Sigmoid colon (tissue), 6 donors: ENCODE measurements at regions not wholly inside any gene's neighbourhood (a gene's known extent, or its start where the extent isn't known, plus 50 kb on each side); places are given as distances from the start of the nearest gene placed in this dataset.

Experiments
- DNase-seq: peaks from one replicate; pipeline ENCODE4 v3.0.0-alpha.2; 2019
- H3K27ac ChIP-seq, 4 donors: fragments of 200-600 bp; sonication (generic); one replicate each; pipeline ENCODE4 v1.5.1; 2016 to 2019; ENCODE audit warnings: mild to moderate bottlenecking in 1 of 4
- H3K27me3 ChIP-seq, 3 donors: fragments of 200-600 bp; sonication (generic); one replicate each; pipeline ENCODE4 v1.5.1; 2019; ENCODE audit warnings: mild to moderate bottlenecking in 1 of 3
- H3K36me3 ChIP-seq, 4 donors: fragments of 200-600 bp; sonication (generic); one replicate each; pipeline ENCODE4 v1.5.1; 2016 to 2019
- H3K4me1 ChIP-seq, 4 donors: fragments of 200-600 bp; sonication (generic); one replicate each; pipeline ENCODE4 v1.5.1; 2017 to 2019
- H3K4me3 ChIP-seq, 4 donors: fragments of 200-600 bp; sonication (generic); one replicate each; pipeline ENCODE4 v1.5.1; 2017 to 2019; ENCODE audit warnings: mild to moderate bottlenecking in 2 of 4, moderate library complexity in 1 of 4
- H3K9me3 ChIP-seq, 4 donors: fragments of 200-600 bp in 3 of 4; sonication (generic) in 3 of 4; one replicate each; pipeline versions ENCODE4 v1.5.1 to v1.6.1; 2013 to 2019
- CTCF ChIP-seq, 4 experiments: fragments of 450-650 bp in 3 of 4; fragments of 200-600 bp in 1 of 4; IDR thresholded peaks; one replicate each; pipeline ENCODE4 v1.5.1; 2016 to 2019; ENCODE audit warnings: antibody characterized with exemption in 4 of 4, mild to moderate bottlenecking in 3 of 4, moderate library complexity in 2 of 4
- EP300 ChIP-seq, 4 donors: sonication (generic); formaldehyde crosslinking; IDR thresholded peaks; one replicate each; pipeline ENCODE4 v1.6.1; 2017; ENCODE audit warnings: antibody characterized with exemption in 4 of 4
- POLR2A ChIP-seq, 2 donors: fragments of 450-650 bp; IDR thresholded peaks; one replicate each; pipeline ENCODE4 v1.6.1; 2016; ENCODE audit warnings: antibody characterized with exemption in 2 of 2, mild to moderate bottlenecking in 2 of 2, moderate library complexity in 2 of 2
- POLR2AphosphoS5 ChIP-seq, 4 donors: sonication (generic); formaldehyde crosslinking; IDR thresholded peaks; one replicate each; pipeline ENCODE4 v1.6.1; 2017; ENCODE audit warnings: antibody characterized with exemption in 4 of 4
- WGBS, 2 donors: extraction: QIAGEN DNeasy Blood & Tissue Kit; methylation state at CpG; one replicate each; pipeline ENCODE4 v1.1.7; 2013; 5-methylcytosine and 5-hydroxymethylcytosine counted together
- intact Hi-C: fragments of 100-400 bp; cut with DNase I; formaldehyde crosslinking; loops from one replicate; pipeline ENCODE4 v1.15.1; 2023
- donor health status: healthy with polysubstance abuse.
- donor health status: healthy.

- no peak for TF ChIP-seq POLR2AphosphoS5 (IDR thresholded peaks at IDR 0.05)
- TF ChIP-seq EP300 (IDR thresholded peaks at IDR 0.05) = no peak
- no peak for TF ChIP-seq CTCF (IDR thresholded peaks at IDR 0.05)
- no peak for TF ChIP-seq POLR2A (IDR thresholded peaks at IDR 0.05)
- Histone ChIP-seq H3K27ac (no peak overlapping the region), H3K27me3 (no peaks in the 10 kb centered on the region), H3K4me3 (no peak overlapping the region), H3K9me3 (no peaks in the 10 kb centered on the region), H3K36me3 (no peaks in the 10 kb centered on the region), H3K4me1 (no peaks in the 10 kb centered on the region)
- DNase-seq = no peak
- intact Hi-C loops = no loop called here
- 18 to 57% methylated on average over 1 of the region's 1 CpG for WGBS, 2 donors
Measured at GRCh38 chr7:115099906-115100305, 178.0 kb downstream of the MDFIC start.

GRCh38 chr7:115097175-115097671 is 175.3 kb downstream of the MDFIC start:
- H3K9me3 ChIP-seq = no peaks in the 10 kb centered on the region
- intact Hi-C loops = no loop called here
- H3K36me3 ChIP-seq = no peaks in the 10 kb centered on the region
- DNase-seq = no peak
- WGBS, 2 donors = 76 to 82% methylated on average over 3 of the region's 3 CpGs
- no peaks in the 10 kb centered on the region for H3K27me3 ChIP-seq
- TF ChIP-seq POLR2AphosphoS5 (IDR thresholded peaks at IDR 0.05) (no peak), POLR2A (IDR thresholded peaks at IDR 0.05) (no peak), CTCF (IDR thresholded peaks at IDR 0.05) (no peak), EP300 (IDR thresholded peaks at IDR 0.05) (no peak)
- H3K4me1 ChIP-seq = no peaks in the 10 kb centered on the region
- no peak overlapping the region for H3K4me3 ChIP-seq
- no peak overlapping the region for H3K27ac ChIP-seq

GRCh38 chr7:115096262-115096661 is 174.4 kb downstream of the MDFIC start:
- Histone ChIP-seq H3K27me3 (no peaks in the 10 kb centered on the region), H3K4me1 (no peaks in the 10 kb centered on the region), H3K27ac (no peak overlapping the region), H3K9me3 (no peaks in the 10 kb centered on the region), H3K4me3 (no peak overlapping the region), H3K36me3 (no peaks in the 10 kb centered on the region)
- intact Hi-C loops = no loop called here
- WGBS, 2 donors = 94 to 96% methylated on average over 1 of the region's 1 CpG
- TF ChIP-seq EP300 (IDR thresholded peaks at IDR 0.05) (no peak), POLR2A (IDR thresholded peaks at IDR 0.05) (no peak), CTCF (IDR thresholded peaks at IDR 0.05) (no peak), POLR2AphosphoS5 (IDR thresholded peaks at IDR 0.05) (no peak)
- DNase-seq = no peak

- WGBS, 2 donors = 93 to 96% methylated on average over 4 of the region's 4 CpGs
- Histone ChIP-seq H3K4me3 (no peak overlapping the region), H3K36me3 (no peaks in the 10 kb centered on the region), H3K4me1 (peaks cover 0 to 2% (median under 1%) of the 10 kb centered on the region in 4 donors), H3K27me3 (no peaks in the 10 kb centered on the region), H3K27ac (no peak overlapping the region), H3K9me3 (no peaks in the 10 kb centered on the region)
- no peak for DNase-seq
- TF ChIP-seq POLR2AphosphoS5 (IDR thresholded peaks at IDR 0.05) (no peak), EP300 (IDR thresholded peaks at IDR 0.05) (no peak), CTCF (IDR thresholded peaks at IDR 0.05) (no peak)
- intact Hi-C loops = no loop called here
Measured at GRCh38 chr7:115094163-115094562, 172.3 kb downstream of the MDFIC start.

GRCh38 chr7:115088893-115089292 is 167.0 kb downstream of the MDFIC start:
- no peak overlapping the region for H3K27ac ChIP-seq

More at GRCh38 chr7:115088893-115089292, 167.0 kb downstream of the MDFIC start:
- peaks cover 0 to 24% (median 23%) of the 10 kb centered on the region in 4 donors for H3K4me1 ChIP-seq
- no peaks in the 10 kb centered on the region for H3K27me3 ChIP-seq
- no peak for TF ChIP-seq POLR2AphosphoS5 (IDR thresholded peaks at IDR 0.05)
- no peak for TF ChIP-seq POLR2A (IDR thresholded peaks at IDR 0.05)
- TF ChIP-seq CTCF (IDR thresholded peaks at IDR 0.05) = no peak
- no peak for TF ChIP-seq EP300 (IDR thresholded peaks at IDR 0.05)
- H3K9me3 ChIP-seq = no peaks in the 10 kb centered on the region
- intact Hi-C loops = no loop called here
- no peak for DNase-seq
- 72 to 75% methylated on average over 3 of the region's 3 CpGs for WGBS, 2 donors
- no peak overlapping the region for H3K4me3 ChIP-seq
- H3K36me3 ChIP-seq = no peaks in the 10 kb centered on the region
